Right lobe of liver (tissue), 4 donors: ENCODE measurements at regions not wholly inside any gene's neighbourhood (a gene's known extent, or its start where the extent isn't known, plus 50 kb on each side); places are given as distances from the start of the nearest gene placed in this dataset.

Experiments used
- CTCF ChIP-seq, 4 donors: fragments of 200-600 bp in 3 of 4; fragments of 450-650 bp in 1 of 4; IDR thresholded peaks; one replicate each; pipeline versions ENCODE4 v1.5.1 to v1.8.0; 2016 to 2022; ENCODE audit warnings: antibody characterized with exemption in 4 of 4, mild to moderate bottlenecking in 2 of 4
- POLR2A ChIP-seq: fragments of 450-650 bp; IDR thresholded peaks from one replicate; pipeline ENCODE4 v1.6.1; 2017; ENCODE audit warnings: antibody characterized with exemption, mild to moderate bottlenecking
- donor health status: DM: no; HTN: no; CAD: no.
- donor health status: DM: no; HTN: no; CAD: no.
- donor health status: DM: no; HTN: yes; CAD: no.

- no peak for TF ChIP-seq CTCF (IDR thresholded peaks at IDR 0.05)
- no peak for TF ChIP-seq POLR2A
Measured at GRCh38 chr20:40008177-40008576, 680.9 kb downstream of the MAFB start.
